Mesendoderm (in vitro differentiated cells): ENCODE measurements at regions not wholly inside any gene's neighbourhood (a gene's known extent, or its start where the extent isn't known, plus 50 kb on each side); places are given as distances from the start of the nearest gene placed in this dataset.

ENCODE experiments used
- DNase-seq: peaks from one replicate; pipeline ENCODE4 v3.0.0; 2013
- H2AK5ac ChIP-seq: 2 replicates; pipeline ENCODE4 v1.6.1; 2013; ENCODE audit warnings: low read length, inconsistent platforms
- H2BK120ac ChIP-seq: 2 replicates; pipeline ENCODE4 v1.6.1; 2013; ENCODE audit warnings: low read depth, mild to moderate bottlenecking, low read length, moderate library complexity, mixed read lengths
- H2BK15ac ChIP-seq: replicated peaks from 2 replicates; pipeline ENCODE4 v1.6.1; 2013; ENCODE audit warnings: low read depth, mild to moderate bottlenecking, moderate library complexity
- H2BK5ac ChIP-seq: 2 replicates; pipeline ENCODE4 v1.6.1; 2013; ENCODE audit warnings: low read length, inconsistent platforms
- H3K18ac ChIP-seq: 2 replicates; pipeline ENCODE4 v1.6.1; 2013; ENCODE audit warnings: mild to moderate bottlenecking, low read length, mixed read lengths
- H3K23ac ChIP-seq: one replicate; pipeline ENCODE4 v1.6.1; 2013; ENCODE audit warnings: low read length
- H3K27ac ChIP-seq: 2 replicates; pipeline ENCODE4 v1.5.1; 2013; ENCODE audit warnings: low read depth, mild to moderate bottlenecking, inconsistent platforms, low read length, moderate library complexity
- H3K27me3 ChIP-seq: 2 replicates; pipeline ENCODE4 v1.6.1; 2013; ENCODE audit warnings: low read length, control low read depth, mild to moderate bottlenecking, inconsistent platforms; ENCODE audit not compliant: insufficient read depth, poor library complexity
- H3K36me3 ChIP-seq: 2 replicates; pipeline ENCODE4 v1.6.1; 2013; ENCODE audit warnings: low read length, inconsistent platforms; ENCODE audit not compliant: control insufficient read depth, insufficient read depth
- H3K4ac ChIP-seq: one replicate; pipeline ENCODE4 v1.6.1; 2013; ENCODE audit warnings: low read depth, mild to moderate bottlenecking, low read length, moderate library complexity
- H3K4me1 ChIP-seq: 2 replicates; pipeline ENCODE4 v1.6.1; 2013; ENCODE audit warnings: low read depth, low read length, inconsistent platforms; ENCODE audit not compliant: control insufficient read depth
- H3K4me2 ChIP-seq: 2 replicates; pipeline ENCODE4 v1.6.1; 2013; ENCODE audit warnings: low read length
- H3K4me3 ChIP-seq: 2 replicates; pipeline ENCODE4 v1.5.1; 2013; ENCODE audit warnings: mild to moderate bottlenecking, low read length
- H3K56ac ChIP-seq: one replicate; pipeline ENCODE4 v1.6.1; 2013; ENCODE audit warnings: low read length
- H3K79me1 ChIP-seq: 2 replicates; pipeline ENCODE4 v1.6.1; 2013; ENCODE audit warnings: low read length, inconsistent platforms
- H3K79me2 ChIP-seq: 2 replicates; pipeline ENCODE4 v1.6.1; 2013; ENCODE audit warnings: mild to moderate bottlenecking, low read length; ENCODE audit not compliant: control insufficient read depth, insufficient read depth
- H3K9ac ChIP-seq: 2 replicates; pipeline ENCODE4 v1.6.1; 2013; ENCODE audit warnings: low read length, inconsistent platforms
- H4K5ac ChIP-seq: one replicate; pipeline ENCODE4 v1.6.1; 2013; ENCODE audit warnings: low read length
- H4K8ac ChIP-seq: one replicate; pipeline ENCODE4 v1.6.1; 2013; ENCODE audit warnings: low read depth, mild to moderate bottlenecking, control low read depth, low read length, moderate library complexity
- WGBS: extraction: QIAGEN DNeasy Blood & Tissue Kit; methylation state at CpG from one replicate; pipeline ENCODE4 v1.1.7; 2013; ENCODE audit warnings: low lambda C conversion rate, missing lambda C conversion rate; ENCODE audit not compliant: insufficient coverage; ENCODE audit errors: extremely low coverage; 5-methylcytosine and 5-hydroxymethylcytosine counted together

GRCh38 chr16:59920054-59920453, 1185.9 kb upstream of the GOT2 start:
- no CpG with 5 or more reads among the region's 2 CpGs for WGBS
- Histone ChIP-seq H3K9ac (no peak overlapping the region), H3K18ac (no peak overlapping the region), H3K4ac (no peak overlapping the region), H3K79me2 (no peaks in the 10 kb centered on the region), H3K4me1 (no peaks in the 10 kb centered on the region), H4K8ac (no peak overlapping the region), H3K4me2 (no peak overlapping the region), H2BK5ac (no peak overlapping the region), H3K56ac (no peak overlapping the region), H3K23ac (no peak overlapping the region), H2BK120ac (no peak overlapping the region), H2AK5ac (no peak overlapping the region), H3K4me3 (no peak overlapping the region), H2BK15ac (no peak overlapping the region), H3K79me1 (no peaks in the 10 kb centered on the region), H3K27ac (no peak overlapping the region), H4K5ac (no peak overlapping the region), H3K36me3 (no peaks in the 10 kb centered on the region), H3K27me3 (no peaks in the 10 kb centered on the region)
- DNase-seq: no peak

- Histone ChIP-seq H2BK5ac (no peak overlapping the region), H4K5ac (no peak overlapping the region), H2AK5ac (no peak overlapping the region), H4K8ac (no peak overlapping the region), H3K4me3 (no peak overlapping the region), H2BK15ac (no peak overlapping the region), H3K4me2 (no peak overlapping the region), H3K36me3 (no peaks in the 10 kb centered on the region), H3K23ac (no peak overlapping the region), H3K4ac (no peak overlapping the region), H3K27me3 (no peaks in the 10 kb centered on the region), H3K79me2 (no peaks in the 10 kb centered on the region), H3K9ac (no peak overlapping the region), H2BK120ac (no peak overlapping the region), H3K4me1 (peaks cover 3% of the 10 kb centered on the region), H3K56ac (no peak overlapping the region), H3K18ac (no peak overlapping the region), H3K79me1 (no peaks in the 10 kb centered on the region), H3K27ac (no peak overlapping the region)
- WGBS: no CpG with 5 or more reads among the region's 1 CpG
- DNase-seq: no peak
Measured at GRCh38 chr16:59913666-59914065, 1179.5 kb upstream of the GOT2 start.

- no peak overlapping the region for H3K9ac ChIP-seq
- no peak overlapping the region for H3K56ac ChIP-seq
- H3K36me3 ChIP-seq: no peaks in the 10 kb centered on the region
- no peaks in the 10 kb centered on the region for H3K79me1 ChIP-seq
- H2BK120ac ChIP-seq: no peak overlapping the region
- no peak overlapping the region for H3K4ac ChIP-seq
- no peaks in the 10 kb centered on the region for H3K27me3 ChIP-seq
- no peak overlapping the region for H3K4me3 ChIP-seq
- H4K8ac ChIP-seq: no peak overlapping the region
- 100% methylated on average over 1 of the region's 5 CpGs for WGBS
- H3K79me2 ChIP-seq: no peaks in the 10 kb centered on the region
- H3K4me1 ChIP-seq: peaks cover 6% of the 10 kb centered on the region
- H3K27ac ChIP-seq: no peak overlapping the region
- no peak overlapping the region for H2BK5ac ChIP-seq
- H4K5ac ChIP-seq: no peak overlapping the region
- H3K18ac ChIP-seq: no peak overlapping the region
- no peak overlapping the region for H3K4me2 ChIP-seq
- peak; percentile 43 for DNase-seq
- H2AK5ac ChIP-seq: no peak overlapping the region
- no peak overlapping the region for H3K23ac ChIP-seq
- no peak overlapping the region for H2BK15ac ChIP-seq
Measured at GRCh38 chr16:59909262-59909661, 1175.1 kb upstream of the GOT2 start.

- H2BK5ac ChIP-seq: no peak overlapping the region
- no CpG with 5 or more reads among the region's 4 CpGs for WGBS
- no peak overlapping the region for H3K23ac ChIP-seq
- no peak overlapping the region for H3K4me2 ChIP-seq
- no peak overlapping the region for H2AK5ac ChIP-seq
- no peak overlapping the region for H3K4me3 ChIP-seq
- H3K18ac ChIP-seq: no peak overlapping the region
- H2BK15ac ChIP-seq: no peak overlapping the region
- H3K27ac ChIP-seq: no peak overlapping the region
- no peak overlapping the region for H2BK120ac ChIP-seq
- H3K27me3 ChIP-seq: no peaks in the 10 kb centered on the region
- no peaks in the 10 kb centered on the region for H3K36me3 ChIP-seq
- H3K4me1 ChIP-seq: peaks cover 6% of the 10 kb centered on the region
- no peak overlapping the region for H4K5ac ChIP-seq
- no peak overlapping the region for H3K9ac ChIP-seq
- H3K79me1 ChIP-seq: no peaks in the 10 kb centered on the region
- H3K4ac ChIP-seq: no peak overlapping the region
- no peak overlapping the region for H4K8ac ChIP-seq
- H3K79me2 ChIP-seq: no peaks in the 10 kb centered on the region
- no peak for DNase-seq
- H3K56ac ChIP-seq: no peak overlapping the region
Measured at GRCh38 chr16:59907611-59908010, 1173.5 kb upstream of the GOT2 start.

GRCh38 chr16:59905606-59906005, 1171.5 kb upstream of the GOT2 start:
- no peak for DNase-seq
- H3K23ac ChIP-seq: no peak overlapping the region
- no peaks in the 10 kb centered on the region for H3K79me1 ChIP-seq
- peaks cover 6% of the 10 kb centered on the region for H3K4me1 ChIP-seq
- H3K4me2 ChIP-seq: no peak overlapping the region
- no peak overlapping the region for H3K56ac ChIP-seq
- no peaks in the 10 kb centered on the region for H3K27me3 ChIP-seq
- H2BK15ac ChIP-seq: no peak overlapping the region
- H4K8ac ChIP-seq: no peak overlapping the region
- H2BK5ac ChIP-seq: no peak overlapping the region
- H3K9ac ChIP-seq: no peak overlapping the region
- WGBS: no CpG with 5 or more reads among the region's 6 CpGs
- H4K5ac ChIP-seq: no peak overlapping the region
- H3K4ac ChIP-seq: no peak overlapping the region
- H2BK120ac ChIP-seq: no peak overlapping the region
- H3K18ac ChIP-seq: no peak overlapping the region
- no peaks in the 10 kb centered on the region for H3K79me2 ChIP-seq
- H2AK5ac ChIP-seq: no peak overlapping the region
- H3K4me3 ChIP-seq: no peak overlapping the region
- H3K27ac ChIP-seq: no peak overlapping the region
- H3K36me3 ChIP-seq: no peaks in the 10 kb centered on the region

- Histone ChIP-seq H3K79me1 (no peaks in the 10 kb centered on the region), H2AK5ac (no peak overlapping the region), H2BK5ac (no peak overlapping the region), H4K5ac (no peak overlapping the region), H3K27ac (no peak overlapping the region), H3K4me2 (no peak overlapping the region), H3K18ac (no peak overlapping the region), H4K8ac (no peak overlapping the region), H3K79me2 (no peaks in the 10 kb centered on the region), H2BK15ac (no peak overlapping the region), H2BK120ac (no peak overlapping the region), H3K4ac (no peak overlapping the region), H3K27me3 (no peaks in the 10 kb centered on the region), H3K36me3 (no peaks in the 10 kb centered on the region), H3K56ac (no peak overlapping the region), H3K4me1 (peaks cover 7% of the 10 kb centered on the region), H3K4me3 (no peak overlapping the region), H3K23ac (no peak overlapping the region), H3K9ac (no peak overlapping the region)
- WGBS: no CpG with 5 or more reads among the region's 2 CpGs
- no peak for DNase-seq
Measured at GRCh38 chr16:59905131-59905530, 1171.0 kb upstream of the GOT2 start.
